ENCODE measurements at regions not wholly inside any gene's neighbourhood (a gene's known extent, or its start where the extent isn't known, plus 50 kb on each side); places are given as distances from the start of the nearest gene placed in this dataset.

- Histone ChIP-seq H3K4me3 (ENCODE audit: low read depth in 1 of 2, low read length in 1 of 2) (no peak overlapping the region), H3K4me1 (ENCODE audit: control insufficient read depth in 1 of 2, insufficient read depth in 1 of 2, low read depth in 1 of 2, low read length in 1 of 2) (no peaks in the 10 kb centered on the region), H3K27me3 (no peaks in the 10 kb centered on the region), H3K27ac (no peak overlapping the region), H3K9me3 (no peaks in the 10 kb centered on the region), H3K36me3 (no peaks in the 10 kb centered on the region)
- TF ChIP-seq, protein P1, sequence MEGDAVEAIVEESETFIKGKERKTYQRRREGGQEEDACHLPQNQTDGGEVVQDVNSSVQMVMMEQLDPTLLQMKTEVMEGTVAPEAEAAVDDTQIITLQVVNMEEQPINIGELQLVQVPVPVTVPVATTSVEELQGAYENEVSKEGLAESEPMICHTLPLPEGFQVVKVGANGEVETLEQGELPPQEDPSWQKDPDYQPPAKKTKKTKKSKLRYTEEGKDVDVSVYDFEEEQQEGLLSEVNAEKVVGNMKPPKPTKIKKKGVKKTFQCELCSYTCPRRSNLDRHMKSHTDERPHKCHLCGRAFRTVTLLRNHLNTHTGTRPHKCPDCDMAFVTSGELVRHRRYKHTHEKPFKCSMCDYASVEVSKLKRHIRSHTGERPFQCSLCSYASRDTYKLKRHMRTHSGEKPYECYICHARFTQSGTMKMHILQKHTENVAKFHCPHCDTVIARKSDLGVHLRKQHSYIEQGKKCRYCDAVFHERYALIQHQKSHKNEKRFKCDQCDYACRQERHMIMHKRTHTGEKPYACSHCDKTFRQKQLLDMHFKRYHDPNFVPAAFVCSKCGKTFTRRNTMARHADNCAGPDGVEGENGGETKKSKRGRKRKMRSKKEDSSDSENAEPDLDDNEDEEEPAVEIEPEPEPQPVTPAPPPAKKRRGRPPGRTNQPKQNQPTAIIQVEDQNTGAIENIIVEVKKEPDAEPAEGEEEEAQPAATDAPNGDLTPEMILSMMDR (IDR thresholded peaks at IDR 0.05), result no peak
Measured at GRCh38 chr10:94065787-94066186, 72.1 kb downstream of the PLCE1 start.

DNA sequence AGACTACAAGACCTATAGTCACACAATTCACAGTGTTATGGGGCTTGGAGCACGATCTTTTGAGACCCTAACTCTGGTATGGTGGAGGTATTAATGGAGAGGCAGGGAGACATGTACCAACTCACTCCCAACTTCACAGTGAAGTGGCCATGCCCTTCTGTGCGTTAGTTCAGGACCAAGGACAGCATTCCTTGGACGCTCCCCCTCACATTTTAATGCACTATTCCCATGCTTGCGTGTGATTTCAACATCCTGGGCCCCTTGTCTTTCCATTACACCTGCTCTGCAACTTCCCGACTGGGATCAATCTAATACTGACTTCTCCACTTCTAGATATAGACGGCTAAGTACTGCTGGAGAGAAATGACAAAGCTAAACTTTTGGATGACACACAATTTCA lies 72.7 kb downstream of the PLCE1 start:
- Histone ChIP-seq H3K9me3 (no peaks in the 10 kb centered on the region), H3K4me1 (ENCODE audit: control insufficient read depth in 1 of 2, insufficient read depth in 1 of 2, low read depth in 1 of 2, low read length in 1 of 2) (no peaks in the 10 kb centered on the region), H3K36me3 (no peaks in the 10 kb centered on the region), H3K27me3 (no peaks in the 10 kb centered on the region), H3K4me3 (ENCODE audit: low read depth in 1 of 2, low read length in 1 of 2) (no peak overlapping the region), H3K27ac (no peak overlapping the region)
- TF ChIP-seq, protein P1 (IDR thresholded peaks at IDR 0.05), result no peak

DNA sequence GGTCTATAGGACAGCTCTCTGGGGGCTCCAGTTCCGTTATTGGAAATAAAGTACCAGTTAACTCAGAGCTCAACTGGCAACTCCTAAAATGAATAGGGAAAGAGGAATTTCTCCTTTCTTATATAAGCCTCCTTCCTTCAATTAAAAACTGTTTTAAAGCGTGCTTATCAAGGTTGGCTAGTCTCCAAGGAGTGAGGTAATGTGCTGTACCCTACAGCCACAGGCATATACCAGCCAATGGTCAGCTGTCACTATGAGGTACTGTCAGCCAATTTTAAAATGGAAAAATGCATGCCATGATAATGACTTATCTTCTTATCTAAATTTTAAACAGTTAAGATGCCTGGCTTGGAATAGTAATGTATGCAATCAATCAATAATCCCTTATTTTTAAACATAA lies 76.2 kb downstream of the PLCE1 start:
- Histone ChIP-seq H3K4me1 (ENCODE audit: control insufficient read depth in 1 of 2, insufficient read depth in 1 of 2, low read depth in 1 of 2, low read length in 1 of 2) (no peaks in the 10 kb centered on the region), H3K9me3 (no peaks in the 10 kb centered on the region), H3K4me3 (ENCODE audit: low read depth in 1 of 2, low read length in 1 of 2) (no peak overlapping the region), H3K27me3 (no peaks in the 10 kb centered on the region), H3K27ac (no peak overlapping the region), H3K36me3 (no peaks in the 10 kb centered on the region)
- TF ChIP-seq, protein P1 (IDR thresholded peaks at IDR 0.05), result no peak

DNA sequence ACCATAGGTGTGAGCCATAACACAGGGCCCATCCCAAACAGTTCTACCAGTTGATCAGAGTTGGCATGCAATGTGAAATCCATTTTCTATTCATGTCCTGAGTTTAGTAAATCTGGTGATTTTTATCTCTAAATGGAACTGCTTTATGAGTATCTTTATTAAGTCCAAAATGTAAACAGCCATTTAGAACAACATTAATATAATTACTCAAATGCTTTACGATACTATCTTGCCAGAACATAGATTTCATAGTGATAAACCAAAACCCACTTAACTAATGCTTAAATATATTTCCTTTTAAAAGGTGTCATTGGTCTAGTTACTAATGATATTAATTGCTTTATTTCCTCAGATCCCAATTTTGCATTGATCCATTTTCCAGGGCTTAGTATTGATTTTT lies 80.7 kb downstream of the PLCE1 start:
- TF ChIP-seq, protein P1 (IDR thresholded peaks at IDR 0.05), result no peak

DNA sequence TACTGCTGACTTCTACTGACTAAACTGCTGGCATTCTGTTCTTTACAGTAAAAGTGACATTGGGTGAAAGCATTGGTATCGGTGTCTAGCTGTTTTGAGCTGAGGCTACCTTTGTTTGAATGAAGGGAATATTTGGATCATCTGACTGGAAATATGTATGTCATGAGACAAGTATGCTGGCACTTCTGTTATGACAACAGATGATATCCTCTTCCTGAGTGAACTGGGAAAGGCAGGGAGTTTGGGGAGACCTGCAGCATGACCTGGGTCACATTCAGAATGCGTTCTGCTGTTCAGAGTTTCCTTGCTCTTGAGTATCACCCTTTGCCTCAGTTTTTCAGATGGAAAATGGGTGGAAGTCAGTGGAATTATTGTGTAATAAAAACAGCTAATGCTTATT lies 81.8 kb downstream of the PLCE1 start:
- Histone ChIP-seq H3K9me3 (no peaks in the 10 kb centered on the region), H3K27me3 (no peaks in the 10 kb centered on the region), H3K4me3 (ENCODE audit: low read depth in 1 of 2, low read length in 1 of 2) (no peak overlapping the region), H3K36me3 (no peaks in the 10 kb centered on the region), H3K4me1 (ENCODE audit: control insufficient read depth in 1 of 2, insufficient read depth in 1 of 2, low read depth in 1 of 2, low read length in 1 of 2) (no peaks in the 10 kb centered on the region), H3K27ac (no peak overlapping the region)
- TF ChIP-seq, protein P1 (IDR thresholded peaks at IDR 0.05), result no peak

More for the DNA sequence above, 80.7 kb downstream of the PLCE1 start:
- Histone ChIP-seq H3K9me3 (no peaks in the 10 kb centered on the region), H3K27me3 (no peaks in the 10 kb centered on the region), H3K4me3 (ENCODE audit: low read depth in 1 of 2, low read length in 1 of 2) (no peak overlapping the region), H3K4me1 (ENCODE audit: control insufficient read depth in 1 of 2, insufficient read depth in 1 of 2, low read depth in 1 of 2, low read length in 1 of 2) (no peaks in the 10 kb centered on the region), H3K36me3 (no peaks in the 10 kb centered on the region), H3K27ac (no peak overlapping the region)

GRCh38 chr10:94076325-94076841 lies 82.7 kb downstream of the PLCE1 start:
- no peaks in the 10 kb centered on the region for H3K4me1 ChIP-seq (ENCODE audit: control insufficient read depth in 1 of 2, insufficient read depth in 1 of 2, low read depth in 1 of 2, low read length in 1 of 2)
- H3K9me3 ChIP-seq, result no peaks in the 10 kb centered on the region
- no peaks in the 10 kb centered on the region for H3K27me3 ChIP-seq
- no peak overlapping the region for H3K27ac ChIP-seq
- no peaks in the 10 kb centered on the region for H3K36me3 ChIP-seq
- no peak overlapping the region for H3K4me3 ChIP-seq (ENCODE audit: low read depth in 1 of 2, low read length in 1 of 2)
- TF ChIP-seq, protein P1 (IDR thresholded peaks at IDR 0.05), result no peak

Data from neutrophil (primary cell).